ENCODE measurements at regions not wholly inside any gene's neighbourhood (a gene's known extent, or its start where the extent isn't known, plus 50 kb on each side); places are given as distances from the start of the nearest gene placed in this dataset.

DNA sequence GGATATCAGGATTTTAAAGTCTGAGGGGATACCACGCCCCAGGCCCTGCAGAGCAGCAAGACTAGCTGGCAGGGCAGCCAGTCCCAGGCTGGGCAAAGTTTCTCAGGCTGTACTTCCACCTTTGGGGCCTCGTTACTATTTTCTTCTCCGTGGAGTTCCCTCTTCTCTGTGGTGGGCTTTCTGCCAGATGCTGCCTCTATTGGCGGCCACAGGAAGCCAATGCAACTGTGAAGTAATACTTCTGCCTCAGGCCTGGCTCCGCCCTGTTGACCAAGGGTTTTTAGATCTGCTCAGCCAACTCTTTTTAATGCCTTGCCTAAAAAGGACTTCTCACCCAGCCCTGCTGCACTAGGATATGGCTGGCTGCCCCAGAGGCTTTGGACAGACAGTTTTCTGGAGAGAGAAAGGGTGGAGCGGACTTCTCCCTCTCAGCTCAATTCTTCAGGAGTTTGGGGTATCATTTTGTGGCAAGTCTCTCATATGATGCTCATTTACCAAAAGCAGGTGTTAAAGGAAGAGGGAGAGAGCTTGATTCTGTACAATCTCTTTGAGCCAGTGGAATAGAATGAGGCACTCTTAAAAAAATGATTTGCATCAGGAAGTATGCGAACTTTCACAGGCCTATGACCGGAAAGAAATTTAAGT lies 67.4 kb downstream of the HHEX start:
- CTCF ChIA-PET: no interaction called here
- H3K27ac ChIP-seq (ENCODE audit: low read length): no peak overlapping the region
- intact Hi-C loops (cut with micrococcal nuclease; ENCODE audit: unreplicated experiment) (no loop called here), in situ Hi-C loops (cut with HindIII; ENCODE audit: low pct_unique_long_range_greater_than_20kb, low sequenced_read_pairs) (no loop called here)
- ATAC-seq (peak; percentile 59), DNase-seq (ENCODE audit: low read depth, low spot score) (no peak)
- H3K4me1 ChIP-seq (ENCODE audit: control insufficient read depth, insufficient read depth, low read length): peaks cover 3% of the 10 kb centered on the region; the same call in 1 of the 2 replicates
- H3K4me3 ChIP-seq (ENCODE audit: low read depth in 2 of 2, low read length in 2 of 2): no peak overlapping the region
- H3K9me3 ChIP-seq (ENCODE audit: control insufficient read depth, insufficient read depth, low read depth, low read length): no peaks in the 10 kb centered on the region
- POLR2A ChIA-PET: no interaction called here
- no peaks in the 10 kb centered on the region for H3K36me3 ChIP-seq (ENCODE audit: control insufficient read depth, insufficient read depth, low read length)
- no peaks in the 10 kb centered on the region for H3K27me3 ChIP-seq (ENCODE audit: control insufficient read depth, insufficient read depth, low read length)
- no TSS peak for BruUV-seq (replicated peaks)
- no peak for TF ChIP-seq SIN3A (IDR thresholded peaks at IDR 0.05; ENCODE audit: borderline replicate concordance, insufficient read depth, low read depth, low read length)
- TF ChIP-seq POLR2AphosphoS5 (IDR thresholded peaks at IDR 0.05; ENCODE audit: low read depth, low read length): no peak
- no peak for TF ChIP-seq TCF7L2 (IDR thresholded peaks at IDR 0.05; ENCODE audit: low read depth, low read length)

GRCh38 chr10:92757711-92758104 lies 68.0 kb downstream of the HHEX start:
- intact Hi-C loops (cut with micrococcal nuclease; ENCODE audit: unreplicated experiment) (no loop called here), in situ Hi-C loops (cut with HindIII; ENCODE audit: low pct_unique_long_range_greater_than_20kb, low sequenced_read_pairs) (no loop called here)
- H3K36me3 ChIP-seq (ENCODE audit: control insufficient read depth, insufficient read depth, low read length): no peaks in the 10 kb centered on the region
- DNase-seq (ENCODE audit: low read depth, low spot score) (no peak), ATAC-seq (no peak)
- no peak overlapping the region for H3K4me3 ChIP-seq (ENCODE audit: low read depth in 2 of 2, low read length in 2 of 2)
- CTCF ChIA-PET: interaction anchor here (0.6 kb wide), 1 partner anchor 28 kb away, joined by 4 read pairs; no protein-coding TSS in a partner anchor
- H3K27ac ChIP-seq (ENCODE audit: low read length): no peak overlapping the region
- POLR2A ChIA-PET: no interaction called here
- TF ChIP-seq POLR2AphosphoS5 (IDR thresholded peaks at IDR 0.05; ENCODE audit: low read depth, low read length): no peak
- no peak for TF ChIP-seq TCF7L2 (IDR thresholded peaks at IDR 0.05; ENCODE audit: low read depth, low read length)
- TF ChIP-seq SIN3A (IDR thresholded peaks at IDR 0.05; ENCODE audit: borderline replicate concordance, insufficient read depth, low read depth, low read length): no peak
- TF ChIP-seq, protein P1, sequence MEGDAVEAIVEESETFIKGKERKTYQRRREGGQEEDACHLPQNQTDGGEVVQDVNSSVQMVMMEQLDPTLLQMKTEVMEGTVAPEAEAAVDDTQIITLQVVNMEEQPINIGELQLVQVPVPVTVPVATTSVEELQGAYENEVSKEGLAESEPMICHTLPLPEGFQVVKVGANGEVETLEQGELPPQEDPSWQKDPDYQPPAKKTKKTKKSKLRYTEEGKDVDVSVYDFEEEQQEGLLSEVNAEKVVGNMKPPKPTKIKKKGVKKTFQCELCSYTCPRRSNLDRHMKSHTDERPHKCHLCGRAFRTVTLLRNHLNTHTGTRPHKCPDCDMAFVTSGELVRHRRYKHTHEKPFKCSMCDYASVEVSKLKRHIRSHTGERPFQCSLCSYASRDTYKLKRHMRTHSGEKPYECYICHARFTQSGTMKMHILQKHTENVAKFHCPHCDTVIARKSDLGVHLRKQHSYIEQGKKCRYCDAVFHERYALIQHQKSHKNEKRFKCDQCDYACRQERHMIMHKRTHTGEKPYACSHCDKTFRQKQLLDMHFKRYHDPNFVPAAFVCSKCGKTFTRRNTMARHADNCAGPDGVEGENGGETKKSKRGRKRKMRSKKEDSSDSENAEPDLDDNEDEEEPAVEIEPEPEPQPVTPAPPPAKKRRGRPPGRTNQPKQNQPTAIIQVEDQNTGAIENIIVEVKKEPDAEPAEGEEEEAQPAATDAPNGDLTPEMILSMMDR (IDR thresholded peaks at IDR 0.05): no peak
- TF ChIP-seq, protein P2, sequence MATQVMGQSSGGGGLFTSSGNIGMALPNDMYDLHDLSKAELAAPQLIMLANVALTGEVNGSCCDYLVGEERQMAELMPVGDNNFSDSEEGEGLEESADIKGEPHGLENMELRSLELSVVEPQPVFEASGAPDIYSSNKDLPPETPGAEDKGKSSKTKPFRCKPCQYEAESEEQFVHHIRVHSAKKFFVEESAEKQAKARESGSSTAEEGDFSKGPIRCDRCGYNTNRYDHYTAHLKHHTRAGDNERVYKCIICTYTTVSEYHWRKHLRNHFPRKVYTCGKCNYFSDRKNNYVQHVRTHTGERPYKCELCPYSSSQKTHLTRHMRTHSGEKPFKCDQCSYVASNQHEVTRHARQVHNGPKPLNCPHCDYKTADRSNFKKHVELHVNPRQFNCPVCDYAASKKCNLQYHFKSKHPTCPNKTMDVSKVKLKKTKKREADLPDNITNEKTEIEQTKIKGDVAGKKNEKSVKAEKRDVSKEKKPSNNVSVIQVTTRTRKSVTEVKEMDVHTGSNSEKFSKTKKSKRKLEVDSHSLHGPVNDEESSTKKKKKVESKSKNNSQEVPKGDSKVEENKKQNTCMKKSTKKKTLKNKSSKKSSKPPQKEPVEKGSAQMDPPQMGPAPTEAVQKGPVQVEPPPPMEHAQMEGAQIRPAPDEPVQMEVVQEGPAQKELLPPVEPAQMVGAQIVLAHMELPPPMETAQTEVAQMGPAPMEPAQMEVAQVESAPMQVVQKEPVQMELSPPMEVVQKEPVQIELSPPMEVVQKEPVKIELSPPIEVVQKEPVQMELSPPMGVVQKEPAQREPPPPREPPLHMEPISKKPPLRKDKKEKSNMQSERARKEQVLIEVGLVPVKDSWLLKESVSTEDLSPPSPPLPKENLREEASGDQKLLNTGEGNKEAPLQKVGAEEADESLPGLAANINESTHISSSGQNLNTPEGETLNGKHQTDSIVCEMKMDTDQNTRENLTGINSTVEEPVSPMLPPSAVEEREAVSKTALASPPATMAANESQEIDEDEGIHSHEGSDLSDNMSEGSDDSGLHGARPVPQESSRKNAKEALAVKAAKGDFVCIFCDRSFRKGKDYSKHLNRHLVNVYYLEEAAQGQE (IDR thresholded peaks at IDR 0.05; ENCODE audit: insufficient read depth in 1 of 2, low read depth in 2 of 2, low read length in 1 of 2): no peak
- BruUV-seq (replicated peaks): no TSS peak
- H3K27me3 ChIP-seq (ENCODE audit: control insufficient read depth, insufficient read depth, low read length): no peaks in the 10 kb centered on the region
- peaks cover 3% of the 10 kb centered on the region; the same call in 1 of the 2 replicates for H3K4me1 ChIP-seq (ENCODE audit: control insufficient read depth, insufficient read depth, low read length)
- no peaks in the 10 kb centered on the region for H3K9me3 ChIP-seq (ENCODE audit: control insufficient read depth, insufficient read depth, low read depth, low read length)

DNA sequence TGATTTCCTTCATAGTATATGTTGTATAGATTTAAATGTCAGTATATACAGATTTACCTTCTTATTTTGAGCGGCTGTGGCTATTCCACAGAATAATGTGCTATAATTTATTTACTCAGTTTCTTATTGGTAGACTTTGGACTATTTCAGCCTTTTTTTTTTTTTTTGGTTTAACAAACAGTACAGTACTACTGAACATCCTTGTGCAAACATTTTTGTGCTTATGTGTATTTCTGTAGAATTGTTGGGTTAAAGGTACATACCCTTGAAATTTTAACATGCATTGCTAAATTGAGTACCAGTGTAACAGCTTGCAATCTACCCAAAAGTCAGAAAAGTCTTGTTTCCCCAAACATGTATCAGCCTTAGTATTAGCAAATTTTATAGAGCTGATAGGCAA lies 68.8 kb downstream of the HHEX start:
- POLR2A ChIA-PET: interaction anchor here (0.7 kb wide), 1 partner anchor 911 kb away, joined by 4 read pairs; no protein-coding TSS in a partner anchor
- Histone ChIP-seq H3K27me3 (ENCODE audit: control insufficient read depth, insufficient read depth, low read length) (no peaks in the 10 kb centered on the region), H3K4me1 (ENCODE audit: control insufficient read depth, insufficient read depth, low read length) (peaks cover 3% of the 10 kb centered on the region; the same call in 1 of the 2 replicates), H3K36me3 (ENCODE audit: control insufficient read depth, insufficient read depth, low read length) (no peaks in the 10 kb centered on the region), H3K4me3 (ENCODE audit: low read depth in 2 of 2, low read length in 2 of 2) (no peak overlapping the region), H3K9me3 (ENCODE audit: control insufficient read depth, insufficient read depth, low read depth, low read length) (no peaks in the 10 kb centered on the region), H3K27ac (ENCODE audit: low read length) (no peak overlapping the region)
- in situ Hi-C loops (cut with HindIII; ENCODE audit: low pct_unique_long_range_greater_than_20kb, low sequenced_read_pairs): no loop called here
- intact Hi-C loops (cut with micrococcal nuclease; ENCODE audit: unreplicated experiment): no loop called here
- BruUV-seq (replicated peaks): no TSS peak
- CTCF ChIA-PET: no interaction called here
- no peak for DNase-seq (ENCODE audit: low read depth, low spot score)
- TF ChIP-seq, protein P1 (IDR thresholded peaks at IDR 0.05): no peak
- TF ChIP-seq TCF7L2 (IDR thresholded peaks at IDR 0.05; ENCODE audit: low read depth, low read length) (no peak), SIN3A (IDR thresholded peaks at IDR 0.05; ENCODE audit: borderline replicate concordance, insufficient read depth, low read depth, low read length) (no peak), POLR2AphosphoS5 (IDR thresholded peaks at IDR 0.05; ENCODE audit: low read depth, low read length) (no peak)
- TF ChIP-seq, protein P2 (IDR thresholded peaks at IDR 0.05; ENCODE audit: insufficient read depth in 1 of 2, low read depth in 2 of 2, low read length in 1 of 2): no peak
- ATAC-seq: no peak
